Thyroid gland (tissue), 4 donors: ENCODE measurements at regions not wholly inside any gene's neighbourhood (a gene's known extent, or its start where the extent isn't known, plus 50 kb on each side); places are given as distances from the start of the nearest gene placed in this dataset.

Experiments used
- DNase-seq, 2 donors: peaks; one replicate each; pipeline ENCODE4 v3.0.0-alpha.2; 2019
- H3K27ac ChIP-seq, 3 donors: fragments of 200-600 bp; sonication (generic); 1 replicate in 2 of 3; 2 replicates in 1 of 3; pipeline ENCODE4 v1.5.1; 2016 to 2019; ENCODE audit warnings: mild to moderate bottlenecking in 1 of 3, moderate library complexity in 1 of 3
- H3K27me3 ChIP-seq: fragments of 200-600 bp; sonication (generic); one replicate; pipeline ENCODE4 v1.5.1; 2019
- H3K36me3 ChIP-seq, 2 donors: fragments of 200-600 bp; sonication (generic); one replicate each; pipeline ENCODE4 v1.5.1; 2016 to 2019
- H3K4me1 ChIP-seq, 2 donors: fragments of 200-600 bp; sonication (generic); one replicate each; pipeline ENCODE4 v1.5.1; 2017 to 2019
- H3K4me3 ChIP-seq, 3 donors: fragments of 200-600 bp; sonication (generic); replicated peaks in 1 of 3; 1 replicate in 2 of 3; 2 replicates in 1 of 3; pipeline ENCODE4 v1.5.1; 2016; ENCODE audit warnings: mild to moderate bottlenecking in 1 of 3
- H3K9me3 ChIP-seq: fragments of 200-600 bp; sonication (generic); one replicate; pipeline ENCODE4 v1.5.1; 2017
- CTCF ChIP-seq, 6 experiments: fragments of 200-600 bp in 3 of 6; fragments of 450-650 bp in 3 of 6; sonication (generic) in 3 of 6; IDR thresholded peaks; one replicate each; pipeline ENCODE4 v1.5.1; 2016 to 2019; ENCODE audit warnings: antibody characterized with exemption in 6 of 6, mild to moderate bottlenecking in 2 of 6, inconsistent platforms in 1 of 6, moderate library complexity in 1 of 6
- POLR2A ChIP-seq, 2 donors: fragments of 450-650 bp; IDR thresholded peaks; one replicate each; pipeline ENCODE4 v1.6.1; 2017; ENCODE audit warnings: antibody characterized with exemption in 2 of 2, mild to moderate bottlenecking in 2 of 2, moderate library complexity in 1 of 2
- WGBS, 2 donors: methylation state at CpG; one replicate each; pipeline ENCODE4 v1.1.5; 2017; 5-methylcytosine and 5-hydroxymethylcytosine counted together
- intact Hi-C: fragments of 100-400 bp; cut with DNase I; formaldehyde crosslinking; loops from one replicate; pipeline ENCODE4 v1.15.1; 2023

GRCh38 chr5:135678640-135679268, 100.0 kb upstream of the CXCL14 start:
- no peaks in the 10 kb centered on the region for H3K27me3 ChIP-seq
- no peak for DNase-seq
- H3K27ac ChIP-seq: no peak overlapping the region
- intact Hi-C loops: no loop called here
- H3K4me3 ChIP-seq: no peak overlapping the region
- H3K9me3 ChIP-seq: no peaks in the 10 kb centered on the region
- no peaks in the 10 kb centered on the region for H3K36me3 ChIP-seq
- TF ChIP-seq CTCF (IDR thresholded peaks at IDR 0.05): no peak
- no peak for TF ChIP-seq POLR2A (IDR thresholded peaks at IDR 0.05)
- 70 to 93% methylated on average over 1 to 2 of the region's 2 CpGs for WGBS, 2 donors
- no peaks in the 10 kb centered on the region for H3K4me1 ChIP-seq

- Histone ChIP-seq H3K4me1 (no peaks in the 10 kb centered on the region), H3K27me3 (no peaks in the 10 kb centered on the region), H3K9me3 (no peaks in the 10 kb centered on the region), H3K36me3 (no peaks in the 10 kb centered on the region), H3K27ac (no peak overlapping the region), H3K4me3 (no peak overlapping the region)
- intact Hi-C loops: no loop called here
- DNase-seq: no peak
- no peak for TF ChIP-seq CTCF (IDR thresholded peaks at IDR 0.05)
- no peak for TF ChIP-seq POLR2A (IDR thresholded peaks at IDR 0.05)
- 70 to 80% methylated on average over 3 of the region's 3 CpGs for WGBS, 2 donors
Observed at GRCh38 chr5:135671966-135672365, 93.2 kb upstream of the CXCL14 start.

GRCh38 chr5:135671052-135671705, 92.4 kb upstream of the CXCL14 start:
- no peaks in the 10 kb centered on the region for H3K36me3 ChIP-seq
- H3K4me3 ChIP-seq: no peak overlapping the region
- no peak overlapping the region for H3K27ac ChIP-seq
- H3K4me1 ChIP-seq: no peaks in the 10 kb centered on the region
- TF ChIP-seq CTCF (IDR thresholded peaks at IDR 0.05) (no peak), POLR2A (IDR thresholded peaks at IDR 0.05) (no peak)
- H3K27me3 ChIP-seq: no peaks in the 10 kb centered on the region
- DNase-seq: no peak
- intact Hi-C loops: no loop called here
- WGBS, 2 donors: 59 to 70% methylated on average over 5 of the region's 5 CpGs
- H3K9me3 ChIP-seq: no peaks in the 10 kb centered on the region

- intact Hi-C loops: no loop called here
- H3K9me3 ChIP-seq: no peaks in the 10 kb centered on the region
- 77 to 84% methylated on average over 6 of the region's 6 CpGs for WGBS, 2 donors
Observed at GRCh38 chr5:135670588-135670987, 91.8 kb upstream of the CXCL14 start.

More at GRCh38 chr5:135670588-135670987, 91.8 kb upstream of the CXCL14 start:
- H3K4me3 ChIP-seq: no peak overlapping the region
- no peak for DNase-seq
- no peak overlapping the region for H3K27ac ChIP-seq
- no peak for TF ChIP-seq POLR2A (IDR thresholded peaks at IDR 0.05)
- no peak for TF ChIP-seq CTCF (IDR thresholded peaks at IDR 0.05)
- H3K36me3 ChIP-seq: no peaks in the 10 kb centered on the region
- no peaks in the 10 kb centered on the region for H3K27me3 ChIP-seq
- no peaks in the 10 kb centered on the region for H3K4me1 ChIP-seq
